H9 (cell line): ENCODE measurements at regions not wholly inside any gene's neighbourhood (a gene's known extent, or its start where the extent isn't known, plus 50 kb on each side); places are given as distances from the start of the nearest gene placed in this dataset.

ENCODE experiments used
- DNase-seq: peaks from one replicate; pipeline ENCODE4 v3.0.0-alpha.2; 2017
- H2AFZ ChIP-seq: one replicate; pipeline ENCODE4 v1.6.1; 2013; ENCODE audit warnings: mild to moderate bottlenecking, low read length, control low read depth, moderate library complexity
- H2AK5ac ChIP-seq: 2 replicates; pipeline ENCODE4 v1.6.1; 2013; ENCODE audit warnings: low read length, control low read depth, mixed read lengths; ENCODE audit not compliant: insufficient read length
- H2BK120ac ChIP-seq: one replicate; pipeline ENCODE4 v1.6.1; 2013; ENCODE audit warnings: low read depth, mild to moderate bottlenecking, low read length, control low read depth, inconsistent platforms; ENCODE audit not compliant: poor library complexity, severe bottlenecking
- H2BK12ac ChIP-seq: 2 replicates; pipeline ENCODE4 v1.6.1; 2013; ENCODE audit warnings: low read length, control low read depth, mixed read lengths, low read depth; ENCODE audit not compliant: insufficient read length
- H2BK15ac ChIP-seq: 2 replicates; pipeline ENCODE4 v1.6.1; 2013; ENCODE audit warnings: low read depth, low read length, control low read depth
- H2BK20ac ChIP-seq: one replicate; pipeline ENCODE4 v1.6.1; 2013; ENCODE audit warnings: low read depth, mild to moderate bottlenecking, low read length, control low read depth, inconsistent platforms; ENCODE audit not compliant: poor library complexity, severe bottlenecking
- H2BK5ac ChIP-seq: 2 replicates; pipeline ENCODE4 v1.6.1; 2013; ENCODE audit warnings: low read length, control low read depth, mixed read lengths; ENCODE audit not compliant: insufficient read length
- H3K14ac ChIP-seq: 2 replicates; pipeline ENCODE4 v1.6.1; 2013; ENCODE audit warnings: low read length, control low read depth; ENCODE audit not compliant: insufficient read depth
- H3K18ac ChIP-seq: 2 replicates; pipeline ENCODE4 v1.6.1; 2013; ENCODE audit warnings: low read depth, mild to moderate bottlenecking, mixed read lengths, low read length, control low read depth; ENCODE audit not compliant: insufficient read length
- H3K23ac ChIP-seq: 2 replicates; pipeline ENCODE4 v1.6.1; 2013; ENCODE audit warnings: low read length, control low read depth, mixed read lengths, low read depth; ENCODE audit not compliant: insufficient read length
- H3K23me2 ChIP-seq: 2 replicates; pipeline ENCODE4 v1.6.1; 2013; ENCODE audit warnings: low read depth, mild to moderate bottlenecking, mixed read lengths, low read length, control low read depth; ENCODE audit not compliant: insufficient read length, poor library complexity, severe bottlenecking
- H3K27ac ChIP-seq: 2 replicates; pipeline ENCODE4 v1.5.1; 2013; ENCODE audit warnings: low read length, control low read depth, mixed read lengths, low read depth; ENCODE audit not compliant: insufficient read length
- H3K27me3 ChIP-seq: 2 replicates; pipeline ENCODE4 v1.6.1; 2013; ENCODE audit warnings: low read length, control low read depth, inconsistent platforms; ENCODE audit not compliant: insufficient read depth
- H3K4ac ChIP-seq: 2 replicates; pipeline ENCODE4 v1.6.1; 2013; ENCODE audit warnings: low read depth, mild to moderate bottlenecking, control low read depth, inconsistent platforms, low read length, moderate library complexity
- H3K4me1 ChIP-seq: 2 replicates; pipeline ENCODE4 v1.6.1; 2013; ENCODE audit warnings: low read length, control low read depth, inconsistent platforms; ENCODE audit not compliant: insufficient read depth
- H3K4me2 ChIP-seq: 2 replicates; pipeline ENCODE4 v1.6.1; 2013; ENCODE audit warnings: low read length, control low read depth, mixed read lengths; ENCODE audit not compliant: insufficient read length, insufficient read depth
- H3K56ac ChIP-seq: 2 replicates; pipeline ENCODE4 v1.6.1; 2013; ENCODE audit warnings: low read depth, mild to moderate bottlenecking, mixed read lengths, low read length, control low read depth; ENCODE audit not compliant: insufficient read length
- H3K79me1 ChIP-seq: 2 replicates; pipeline ENCODE4 v1.6.1; 2013; ENCODE audit warnings: low read depth, mild to moderate bottlenecking, moderate library complexity, low read length, control low read depth, inconsistent platforms; ENCODE audit not compliant: insufficient read depth, poor library complexity, severe bottlenecking
- H3K79me2 ChIP-seq: 2 replicates; pipeline ENCODE4 v1.6.1; 2013; ENCODE audit warnings: low read length, control low read depth, inconsistent platforms; ENCODE audit not compliant: insufficient read depth
- H3K9ac ChIP-seq: 2 replicates; pipeline ENCODE4 v1.6.1; 2013; ENCODE audit warnings: low read length, control low read depth, mixed read lengths; ENCODE audit not compliant: insufficient read length; ENCODE audit errors: extremely low read depth
- H3K9me3 ChIP-seq: one replicate; pipeline ENCODE4 v1.6.1; 2013; ENCODE audit warnings: low read depth, low read length, inconsistent platforms; ENCODE audit not compliant: control insufficient read depth
- H3T11ph ChIP-seq: one replicate; pipeline ENCODE4 v1.6.1; 2013; ENCODE audit warnings: mild to moderate bottlenecking, low read length, control low read depth, inconsistent platforms
- H4K20me1 ChIP-seq: one replicate; pipeline ENCODE4 v1.6.1; 2013; ENCODE audit not compliant: control insufficient read depth, insufficient read length, insufficient read depth
- H4K5ac ChIP-seq: 2 replicates; pipeline ENCODE4 v1.6.1; 2013; ENCODE audit warnings: low read depth, mild to moderate bottlenecking, mixed read lengths, low read length, control low read depth; ENCODE audit not compliant: insufficient read length
- H4K8ac ChIP-seq: replicated peaks from 2 replicates; pipeline ENCODE4 v1.6.1; 2013; ENCODE audit warnings: low read length, control low read depth, mixed read lengths, low read depth; ENCODE audit not compliant: insufficient read length
- H4K91ac ChIP-seq: 2 replicates; pipeline ENCODE4 v1.6.1; 2013; ENCODE audit warnings: low read depth, mild to moderate bottlenecking, moderate library complexity, mixed read lengths, low read length, control low read depth; ENCODE audit not compliant: insufficient read length
- H3K27ac Mint-ChIP-seq, 3 experiments: 2 replicates in 2 of 3; 3 replicates in 1 of 3; pipeline ENCODE4 v1.8.0; 2020 to 2021; ENCODE audit warnings: mixed read lengths in 3 of 3, mild to moderate bottlenecking in 1 of 3, moderate library complexity in 1 of 3
- H3K27me3 Mint-ChIP-seq: 2 replicates; pipeline ENCODE4 v1.8.0; 2021; ENCODE audit warnings: low read depth, mild to moderate bottlenecking, moderate library complexity, mixed read lengths
- H3K36me3 Mint-ChIP-seq, 3 experiments: 2 replicates in 2 of 3; 3 replicates in 1 of 3; pipeline ENCODE4 v1.8.0; 2020 to 2021; ENCODE audit warnings: low read depth in 3 of 3, mixed read lengths in 3 of 3; ENCODE audit not compliant: insufficient read depth in 1 of 3
- H3K4me1 Mint-ChIP-seq, 2 experiments: 2 replicates each; pipeline ENCODE4 v1.8.0; 2020; ENCODE audit warnings: mixed read lengths in 2 of 2
- H3K4me3 Mint-ChIP-seq, 2 experiments: 2 replicates in 1 of 2; 3 replicates in 1 of 2; pipeline ENCODE4 v1.8.0; 2020 to 2021; ENCODE audit warnings: mild to moderate bottlenecking in 2 of 2, mixed read lengths in 2 of 2, moderate library complexity in 1 of 2
- H3K9me3 Mint-ChIP-seq, 2 experiments: 2 replicates in 1 of 2; 3 replicates in 1 of 2; pipeline ENCODE4 v1.8.0; 2020; ENCODE audit warnings: mild to moderate bottlenecking in 2 of 2, mixed read lengths in 2 of 2, moderate library complexity in 1 of 2
- WGBS: extraction: QIAGEN DNeasy Blood & Tissue Kit; methylation state at CpG from one replicate; pipeline ENCODE4 v1.1.7; 2013; ENCODE audit warnings: missing lambda C conversion rate, low lambda C conversion rate, mixed read lengths; ENCODE audit not compliant: insufficient read length; ENCODE audit errors: extremely low coverage; 5-methylcytosine and 5-hydroxymethylcytosine counted together
- TF ChIP-seq, protein P1 (sequence below): fragments of 200-600 bp; sonication (generic); conservative IDR thresholded peaks from 3 replicates; pipeline ENCODE4 v1.8.0; 2021; ENCODE audit warnings: antibody characterized with exemption, mild to moderate bottlenecking

DNA sequence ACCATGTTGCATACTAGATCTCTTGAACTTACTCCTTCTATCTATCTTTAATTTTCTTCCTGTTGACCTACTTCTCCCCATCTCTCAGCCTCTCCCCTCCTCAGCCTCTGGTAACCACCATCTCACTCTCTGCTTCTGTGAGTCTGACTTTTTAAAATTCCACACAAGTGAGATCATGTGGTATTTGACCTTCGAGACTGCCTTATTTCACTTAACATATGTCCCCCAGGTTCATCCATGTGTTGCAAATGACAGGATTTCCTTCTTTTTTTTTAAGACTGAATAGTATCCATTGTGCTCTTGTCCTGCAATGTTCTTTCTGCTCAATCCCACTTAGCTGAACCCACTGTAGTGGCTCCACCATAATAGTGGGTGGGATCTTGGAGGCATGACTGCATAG, 51.4 kb upstream of the DNAJC1 start:
- H3K14ac ChIP-seq = no peak overlapping the region
- Mint-ChIP-seq H3K27ac (no peak overlapping the region), H3K36me3 (peaks cover 12 to 22% (median 13%) of the 10 kb centered on the region in 3 experiments), H3K4me3 (no peak overlapping the region), H3K4me1 (no peaks in the 10 kb centered on the region), H3K9me3 (peaks cover 30 to 47% of the 10 kb centered on the region in 2 experiments), H3K27me3 (no peaks in the 10 kb centered on the region)
- H3K23me2 ChIP-seq = no peaks in the 10 kb centered on the region
- no peak overlapping the region for H4K91ac ChIP-seq
- no peak overlapping the region for H2AK5ac ChIP-seq
- H3K79me1 ChIP-seq = no peaks in the 10 kb centered on the region
- H3K27me3 ChIP-seq = no peaks in the 10 kb centered on the region
- H3K27ac ChIP-seq = no peak overlapping the region
- H3K9me3 ChIP-seq = peaks cover 7% of the 10 kb centered on the region
- no peak overlapping the region for H3K56ac ChIP-seq
- no peak overlapping the region for H3K4ac ChIP-seq
- H2AFZ ChIP-seq = no peak overlapping the region
- no peak overlapping the region for H2BK12ac ChIP-seq
- H2BK20ac ChIP-seq = no peak overlapping the region
- H4K20me1 ChIP-seq = no peaks in the 10 kb centered on the region
- no peak overlapping the region for H3K18ac ChIP-seq
- H2BK120ac ChIP-seq = no peak overlapping the region
- H3K4me2 ChIP-seq = no peak overlapping the region
- H3K79me2 ChIP-seq = no peaks in the 10 kb centered on the region
- no peak overlapping the region for H2BK15ac ChIP-seq
- TF ChIP-seq, protein P1, sequence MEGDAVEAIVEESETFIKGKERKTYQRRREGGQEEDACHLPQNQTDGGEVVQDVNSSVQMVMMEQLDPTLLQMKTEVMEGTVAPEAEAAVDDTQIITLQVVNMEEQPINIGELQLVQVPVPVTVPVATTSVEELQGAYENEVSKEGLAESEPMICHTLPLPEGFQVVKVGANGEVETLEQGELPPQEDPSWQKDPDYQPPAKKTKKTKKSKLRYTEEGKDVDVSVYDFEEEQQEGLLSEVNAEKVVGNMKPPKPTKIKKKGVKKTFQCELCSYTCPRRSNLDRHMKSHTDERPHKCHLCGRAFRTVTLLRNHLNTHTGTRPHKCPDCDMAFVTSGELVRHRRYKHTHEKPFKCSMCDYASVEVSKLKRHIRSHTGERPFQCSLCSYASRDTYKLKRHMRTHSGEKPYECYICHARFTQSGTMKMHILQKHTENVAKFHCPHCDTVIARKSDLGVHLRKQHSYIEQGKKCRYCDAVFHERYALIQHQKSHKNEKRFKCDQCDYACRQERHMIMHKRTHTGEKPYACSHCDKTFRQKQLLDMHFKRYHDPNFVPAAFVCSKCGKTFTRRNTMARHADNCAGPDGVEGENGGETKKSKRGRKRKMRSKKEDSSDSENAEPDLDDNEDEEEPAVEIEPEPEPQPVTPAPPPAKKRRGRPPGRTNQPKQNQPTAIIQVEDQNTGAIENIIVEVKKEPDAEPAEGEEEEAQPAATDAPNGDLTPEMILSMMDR = no peak
- no peak overlapping the region for H2BK5ac ChIP-seq
- H3K4me1 ChIP-seq = no peaks in the 10 kb centered on the region
- H3T11ph ChIP-seq = no peak overlapping the region
- H3K23ac ChIP-seq = no peak overlapping the region
- WGBS = no CpG with 5 or more reads among the region's 1 CpG
- no peak overlapping the region for H4K8ac ChIP-seq
- DNase-seq = no peak
- H4K5ac ChIP-seq = no peak overlapping the region
- no peak overlapping the region for H3K9ac ChIP-seq
